ENCODE measurements at regions not wholly inside any gene's neighbourhood (a gene's known extent, or its start where the extent isn't known, plus 50 kb on each side); places are given as distances from the start of the nearest gene placed in this dataset.

DNA sequence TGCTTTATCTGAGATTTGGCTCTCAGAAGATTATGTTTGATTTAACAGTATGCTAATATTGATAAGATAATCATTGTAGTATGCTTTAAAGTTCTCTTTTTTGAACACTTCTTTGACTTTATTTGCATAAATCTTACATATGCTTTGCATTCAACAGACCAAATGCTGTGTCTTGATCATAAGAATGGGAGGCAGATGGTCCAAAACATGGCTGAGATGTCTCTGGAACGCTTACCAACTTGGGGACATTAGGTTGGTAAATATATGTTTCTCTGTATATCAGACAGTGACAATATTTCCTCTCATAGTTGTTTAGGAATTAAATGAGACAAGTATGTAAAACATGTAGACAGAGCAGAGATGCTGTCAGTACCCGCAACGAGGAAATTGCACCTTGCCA is 197.9 kb upstream of the CTNND2 start:
- Histone ChIP-seq H3K27me3 (no peaks in the 10 kb centered on the region), H3K4me3 (no peak overlapping the region), H3K4me1 (ENCODE audit: insufficient read depth) (no peaks in the 10 kb centered on the region), H3K9me3 (ENCODE audit: low read depth) (no peaks in the 10 kb centered on the region), H3K79me2 (no peaks in the 10 kb centered on the region), H3K27ac (no peak overlapping the region), H3K9me2 (replicated peaks; ENCODE audit: insufficient read depth) (no peaks in the 10 kb centered on the region), H4K20me1 (ENCODE audit: insufficient read depth, poor library complexity, severe bottlenecking) (no peaks in the 10 kb centered on the region), H3K4me2 (no peak overlapping the region), H2AFZ (no peak overlapping the region), H3K36me3 (replicated peaks; ENCODE audit: insufficient read depth, low read depth) (no peaks in the 10 kb centered on the region)
- WGBS (ENCODE audit: low lambda C conversion rate, missing lambda C conversion rate), result 91% methylated on average over 3 of the region's 3 CpGs
- DNase-seq (ENCODE audit: low spot score), result no peak
- TF ChIP-seq EZH2 (IDR thresholded peaks at IDR 0.05; ENCODE audit: borderline replicate concordance) (no peak), EZH2phosphoT487 (IDR thresholded peaks at IDR 0.05; ENCODE audit: low read depth, severe bottlenecking, unreplicated experiment) (no peak)
- TF ChIP-seq, protein P1, sequence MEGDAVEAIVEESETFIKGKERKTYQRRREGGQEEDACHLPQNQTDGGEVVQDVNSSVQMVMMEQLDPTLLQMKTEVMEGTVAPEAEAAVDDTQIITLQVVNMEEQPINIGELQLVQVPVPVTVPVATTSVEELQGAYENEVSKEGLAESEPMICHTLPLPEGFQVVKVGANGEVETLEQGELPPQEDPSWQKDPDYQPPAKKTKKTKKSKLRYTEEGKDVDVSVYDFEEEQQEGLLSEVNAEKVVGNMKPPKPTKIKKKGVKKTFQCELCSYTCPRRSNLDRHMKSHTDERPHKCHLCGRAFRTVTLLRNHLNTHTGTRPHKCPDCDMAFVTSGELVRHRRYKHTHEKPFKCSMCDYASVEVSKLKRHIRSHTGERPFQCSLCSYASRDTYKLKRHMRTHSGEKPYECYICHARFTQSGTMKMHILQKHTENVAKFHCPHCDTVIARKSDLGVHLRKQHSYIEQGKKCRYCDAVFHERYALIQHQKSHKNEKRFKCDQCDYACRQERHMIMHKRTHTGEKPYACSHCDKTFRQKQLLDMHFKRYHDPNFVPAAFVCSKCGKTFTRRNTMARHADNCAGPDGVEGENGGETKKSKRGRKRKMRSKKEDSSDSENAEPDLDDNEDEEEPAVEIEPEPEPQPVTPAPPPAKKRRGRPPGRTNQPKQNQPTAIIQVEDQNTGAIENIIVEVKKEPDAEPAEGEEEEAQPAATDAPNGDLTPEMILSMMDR (IDR thresholded peaks at IDR 0.05; ENCODE audit: poor library complexity), result no peak

DNA sequence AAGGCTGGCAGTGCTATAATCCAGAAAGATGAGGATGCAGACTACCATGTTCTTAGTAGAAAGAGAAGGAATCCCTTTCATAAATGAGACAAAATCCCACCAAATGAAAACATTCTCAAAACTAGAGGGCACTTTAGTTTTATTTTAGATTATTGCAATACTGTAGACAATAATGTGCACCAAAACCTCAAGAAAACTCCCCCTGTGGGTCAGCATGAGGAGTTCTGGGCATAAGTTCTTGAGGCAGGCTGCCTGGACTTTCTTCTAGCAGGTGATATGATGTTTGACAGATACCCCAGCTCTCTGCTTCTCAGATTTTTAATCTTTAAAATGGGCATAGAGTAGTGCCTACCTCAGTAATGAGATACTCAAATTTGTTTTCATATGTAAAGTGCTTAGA is 196.3 kb upstream of the CTNND2 start:
- Histone ChIP-seq H3K36me3 (replicated peaks; ENCODE audit: insufficient read depth, low read depth) (no peaks in the 10 kb centered on the region), H4K20me1 (ENCODE audit: insufficient read depth, poor library complexity, severe bottlenecking) (no peaks in the 10 kb centered on the region), H3K9me3 (ENCODE audit: low read depth) (no peaks in the 10 kb centered on the region), H3K27me3 (no peaks in the 10 kb centered on the region), H3K4me2 (no peak overlapping the region), H2AFZ (no peak overlapping the region), H3K4me1 (ENCODE audit: insufficient read depth) (no peaks in the 10 kb centered on the region), H3K9me2 (replicated peaks; ENCODE audit: insufficient read depth) (no peaks in the 10 kb centered on the region), H3K4me3 (no peak overlapping the region), H3K27ac (no peak overlapping the region), H3K79me2 (no peaks in the 10 kb centered on the region)
- no peak for DNase-seq (ENCODE audit: low spot score)
- TF ChIP-seq EZH2phosphoT487 (IDR thresholded peaks at IDR 0.05; ENCODE audit: low read depth, severe bottlenecking, unreplicated experiment), result no peak
- TF ChIP-seq, protein P1 (IDR thresholded peaks at IDR 0.05; ENCODE audit: poor library complexity), result no peak
- no peak for TF ChIP-seq EZH2 (IDR thresholded peaks at IDR 0.05; ENCODE audit: borderline replicate concordance)

DNA sequence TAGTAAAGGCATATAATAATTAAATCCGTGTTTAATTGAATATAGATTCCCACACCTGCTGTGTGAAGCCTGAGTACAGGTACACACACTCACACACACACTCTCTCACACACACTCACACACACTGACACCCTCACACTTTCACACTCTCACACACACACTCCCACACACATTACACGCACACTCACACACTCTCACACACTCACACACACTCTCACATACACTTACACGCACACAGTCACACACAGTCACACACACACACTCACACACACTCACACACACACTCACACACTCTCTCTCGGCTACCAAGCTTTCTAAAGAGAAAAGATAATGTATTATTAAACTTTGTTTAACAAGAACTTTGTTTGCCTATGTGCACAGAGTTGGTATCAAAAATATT is 195.1 kb upstream of the CTNND2 start:
- TF ChIP-seq EZH2phosphoT487 (IDR thresholded peaks at IDR 0.05; ENCODE audit: low read depth, severe bottlenecking, unreplicated experiment) (no peak), EZH2 (IDR thresholded peaks at IDR 0.05; ENCODE audit: borderline replicate concordance) (no peak)
- TF ChIP-seq, protein P1 (IDR thresholded peaks at IDR 0.05; ENCODE audit: poor library complexity), result no peak
- Histone ChIP-seq H3K9me3 (ENCODE audit: low read depth) (no peaks in the 10 kb centered on the region), H3K4me3 (no peak overlapping the region), H3K9me2 (replicated peaks; ENCODE audit: insufficient read depth) (no peaks in the 10 kb centered on the region), H3K27me3 (no peaks in the 10 kb centered on the region), H3K27ac (no peak overlapping the region), H3K36me3 (replicated peaks; ENCODE audit: insufficient read depth, low read depth) (no peaks in the 10 kb centered on the region), H3K4me1 (ENCODE audit: insufficient read depth) (no peaks in the 10 kb centered on the region), H2AFZ (no peak overlapping the region), H4K20me1 (ENCODE audit: insufficient read depth, poor library complexity, severe bottlenecking) (no peaks in the 10 kb centered on the region), H3K4me2 (no peak overlapping the region), H3K79me2 (no peaks in the 10 kb centered on the region)
- WGBS (ENCODE audit: low lambda C conversion rate, missing lambda C conversion rate), result 85% methylated on average over 4 of the region's 4 CpGs
- DNase-seq (ENCODE audit: low spot score), result no peak

DNA sequence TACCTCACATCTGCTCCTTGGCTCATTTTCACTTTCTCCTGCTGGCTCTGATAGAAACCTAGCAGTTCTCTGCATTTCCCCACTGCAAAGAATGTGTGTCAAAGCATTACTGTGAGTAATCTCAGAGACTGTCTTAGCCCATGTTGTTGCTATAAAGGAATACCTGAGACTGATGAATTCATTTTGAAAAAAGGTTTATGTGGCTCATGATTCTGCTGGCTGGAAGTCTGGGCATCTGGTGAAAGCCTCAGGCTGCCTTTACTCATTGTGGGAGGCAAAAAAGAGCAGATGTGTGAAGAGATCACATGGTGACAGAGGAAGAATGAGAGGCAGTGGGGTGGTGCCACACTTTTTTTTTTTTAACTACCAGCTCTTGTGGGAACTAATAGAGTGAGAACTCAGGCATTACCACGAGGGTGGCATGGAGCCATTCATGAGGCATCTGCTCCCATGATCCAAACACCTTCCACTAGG is 191.6 kb upstream of the CTNND2 start:
- Histone ChIP-seq H3K27ac (no peak overlapping the region), H4K20me1 (ENCODE audit: insufficient read depth, poor library complexity, severe bottlenecking) (no peaks in the 10 kb centered on the region), H3K4me3 (no peak overlapping the region), H3K36me3 (replicated peaks; ENCODE audit: insufficient read depth, low read depth) (no peaks in the 10 kb centered on the region), H3K4me1 (ENCODE audit: insufficient read depth) (no peaks in the 10 kb centered on the region), H3K79me2 (no peaks in the 10 kb centered on the region), H3K27me3 (no peaks in the 10 kb centered on the region), H3K9me3 (ENCODE audit: low read depth) (no peaks in the 10 kb centered on the region), H3K4me2 (no peak overlapping the region), H2AFZ (no peak overlapping the region), H3K9me2 (replicated peaks; ENCODE audit: insufficient read depth) (no peaks in the 10 kb centered on the region)
- TF ChIP-seq EZH2 (IDR thresholded peaks at IDR 0.05; ENCODE audit: borderline replicate concordance) (no peak), EZH2phosphoT487 (IDR thresholded peaks at IDR 0.05; ENCODE audit: low read depth, severe bottlenecking, unreplicated experiment) (no peak)
- TF ChIP-seq, protein P1 (IDR thresholded peaks at IDR 0.05; ENCODE audit: poor library complexity), result no peak
- DNase-seq (ENCODE audit: low spot score), result no peak
- WGBS (ENCODE audit: low lambda C conversion rate, missing lambda C conversion rate), result 91% methylated on average over 1 of the region's 1 CpG

All from hepatocyte (in vitro differentiated cells).